ENCODE measurements at regions not wholly inside any gene's neighbourhood (a gene's known extent, or its start where the extent isn't known, plus 50 kb on each side); places are given as distances from the start of the nearest gene placed in this dataset.

DNA sequence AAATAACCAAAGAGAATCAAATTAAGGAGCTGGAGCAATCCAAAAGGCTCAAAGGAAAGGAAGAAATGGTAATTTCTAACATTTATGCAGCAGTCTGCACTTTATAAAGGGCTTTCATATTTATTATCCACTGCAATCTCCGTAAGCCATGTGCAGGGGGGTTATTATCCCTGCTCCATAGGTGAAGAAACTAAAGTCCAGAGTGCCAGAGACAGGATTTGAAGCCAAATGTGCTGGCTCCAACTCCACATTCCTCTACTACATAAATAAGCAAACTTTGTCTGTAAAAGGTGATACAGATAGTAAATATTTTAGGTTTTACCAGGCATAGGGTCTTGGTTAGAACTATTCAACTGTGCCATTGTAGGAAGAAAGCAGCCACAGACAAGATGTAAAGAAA is 221.4 kb downstream of the MINAR1 start:
- Histone ChIP-seq H3K36me3 (ENCODE audit: control insufficient read depth in 4 of 4, insufficient read depth in 4 of 4, low read length in 3 of 4) (no peaks in the 10 kb centered on the region), H3K27ac (ENCODE audit: insufficient read depth in 1 of 2, low read depth in 1 of 2, low read length in 2 of 2, poor library complexity in 1 of 2, severe bottlenecking in 2 of 2) (no peak overlapping the region), H3K4me3 (ENCODE audit: control insufficient read depth in 1 of 7, extremely low read depth in 1 of 7, insufficient read depth in 4 of 7, low read depth in 2 of 7, low read length in 6 of 7) (no peak overlapping the region), H3K27me3 (replicated peaks in 2 of 5; ENCODE audit: control insufficient read depth in 4 of 5, insufficient read depth in 5 of 5, low read length in 4 of 5) (peaks cover 0 to 4% (median 0%) of the 10 kb centered on the region in 5 experiments), H3K4me1 (ENCODE audit: control extremely low read depth in 1 of 4, control insufficient read depth in 4 of 4, insufficient read depth in 4 of 4, low read length in 3 of 4) (no peaks in the 10 kb centered on the region), H3K9me3 (ENCODE audit: control extremely low read depth in 1 of 5, control insufficient read depth in 4 of 5, insufficient read depth in 2 of 5, low read depth in 1 of 5, low read length in 4 of 5) (peaks cover 0 to 3% (median 0%) of the 10 kb centered on the region in 5 experiments)
- WGBS (ENCODE audit: insufficient coverage), result no CpG with 5 or more reads among the region's 1 CpG
- ChIA-PET CTCF (interaction anchor here (1.0 kb wide), 1 partner anchor 9 kb away, joined by 3 read pairs; no protein-coding TSS in a partner anchor), POLR2A (no interaction called here)
- no peak for DNase-seq

DNA sequence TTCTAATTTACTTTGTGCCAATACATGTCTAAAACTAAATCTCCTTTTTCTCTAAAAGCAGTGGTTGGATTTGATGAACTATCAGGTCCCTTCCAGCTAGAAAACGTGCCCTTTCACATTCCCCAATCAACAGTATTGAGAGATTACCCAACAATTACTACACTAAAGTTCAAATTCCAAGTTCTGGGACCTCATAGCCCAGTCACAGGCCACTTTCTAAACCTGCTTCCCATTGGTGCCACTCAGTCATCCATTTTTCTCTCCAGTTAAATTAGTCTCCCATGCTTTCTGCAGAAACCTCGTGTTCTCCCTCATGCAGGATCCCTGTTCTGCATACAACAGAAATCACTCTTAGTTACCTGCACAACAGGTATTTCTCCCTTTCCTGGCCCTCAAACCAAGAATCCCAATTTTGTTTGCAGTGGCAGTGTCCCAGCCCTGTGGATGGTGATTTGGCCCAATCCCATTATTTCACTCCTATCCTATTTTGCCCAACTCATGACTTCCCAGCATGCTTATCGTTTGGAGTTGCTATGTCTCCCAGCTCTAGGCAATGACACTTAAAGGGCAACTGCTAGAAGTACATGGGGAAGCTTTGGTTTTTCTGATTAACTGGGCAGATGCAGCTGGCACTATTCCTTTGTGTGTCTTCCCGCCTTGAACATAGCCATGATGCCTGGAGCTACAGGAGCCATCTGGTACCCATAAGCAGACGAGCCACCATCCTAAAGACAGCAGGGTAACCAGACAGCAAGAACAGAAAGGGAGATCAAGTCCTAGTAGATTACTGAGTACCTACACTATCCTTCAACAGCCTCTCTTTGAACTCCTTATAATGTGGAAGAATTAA is 224.2 kb downstream of the MINAR1 start:
- no peaks in the 10 kb centered on the region for H3K9me3 ChIP-seq (ENCODE audit: control extremely low read depth in 1 of 5, control insufficient read depth in 4 of 5, insufficient read depth in 2 of 5, low read depth in 1 of 5, low read length in 4 of 5)
- no peak for DNase-seq
- peaks cover 0 to 5% (median 0%) of the 10 kb centered on the region in 5 experiments for H3K27me3 ChIP-seq (replicated peaks in 2 of 5; ENCODE audit: control insufficient read depth in 4 of 5, insufficient read depth in 5 of 5, low read length in 4 of 5)
- no peaks in the 10 kb centered on the region for H3K4me1 ChIP-seq (ENCODE audit: control extremely low read depth in 1 of 4, control insufficient read depth in 4 of 4, insufficient read depth in 4 of 4, low read length in 3 of 4)
- ChIA-PET POLR2A (no interaction called here), CTCF (no interaction called here)
- no peak overlapping the region for H3K27ac ChIP-seq (ENCODE audit: insufficient read depth in 1 of 2, low read depth in 1 of 2, low read length in 2 of 2, poor library complexity in 1 of 2, severe bottlenecking in 2 of 2)
- no peaks in the 10 kb centered on the region for H3K36me3 ChIP-seq (ENCODE audit: control insufficient read depth in 4 of 4, insufficient read depth in 4 of 4, low read length in 3 of 4)
- H3K4me3 ChIP-seq (ENCODE audit: control insufficient read depth in 1 of 7, extremely low read depth in 1 of 7, insufficient read depth in 4 of 7, low read depth in 2 of 7, low read length in 6 of 7), result no peak overlapping the region
- WGBS (ENCODE audit: insufficient coverage), result 95% methylated on average over 5 of the region's 5 CpGs

- POLR2A ChIA-PET, result no interaction called here
- 91% methylated on average over 2 of the region's 2 CpGs for WGBS (ENCODE audit: insufficient coverage)
- CTCF ChIA-PET, result no interaction called here
- Histone ChIP-seq H3K4me1 (ENCODE audit: control extremely low read depth in 1 of 4, control insufficient read depth in 4 of 4, insufficient read depth in 4 of 4, low read length in 3 of 4) (no peaks in the 10 kb centered on the region), H3K36me3 (ENCODE audit: control insufficient read depth in 4 of 4, insufficient read depth in 4 of 4, low read length in 3 of 4) (no peaks in the 10 kb centered on the region), H3K9me3 (ENCODE audit: control extremely low read depth in 1 of 5, control insufficient read depth in 4 of 5, insufficient read depth in 2 of 5, low read depth in 1 of 5, low read length in 4 of 5) (no peaks in the 10 kb centered on the region), H3K4me3 (ENCODE audit: control insufficient read depth in 1 of 7, extremely low read depth in 1 of 7, insufficient read depth in 4 of 7, low read depth in 2 of 7, low read length in 6 of 7) (no peak overlapping the region), H3K27me3 (replicated peaks in 2 of 5; ENCODE audit: control insufficient read depth in 4 of 5, insufficient read depth in 5 of 5, low read length in 4 of 5) (peaks cover 0 to 10% (median 0%) of the 10 kb centered on the region in 5 experiments), H3K27ac (ENCODE audit: insufficient read depth in 1 of 2, low read depth in 1 of 2, low read length in 2 of 2, poor library complexity in 1 of 2, severe bottlenecking in 2 of 2) (no peak overlapping the region)
- no peak for DNase-seq
Observed at GRCh38 chr15:79657722-79658121, 225.6 kb downstream of the MINAR1 start.

GRCh38 chr15:79659691-79660090 is 227.6 kb downstream of the MINAR1 start:
- CTCF ChIA-PET, result no interaction called here
- Histone ChIP-seq H3K27me3 (replicated peaks in 2 of 5; ENCODE audit: control insufficient read depth in 4 of 5, insufficient read depth in 5 of 5, low read length in 4 of 5) (peaks cover 0 to 6% (median 0%) of the 10 kb centered on the region in 5 experiments), H3K4me1 (ENCODE audit: control extremely low read depth in 1 of 4, control insufficient read depth in 4 of 4, insufficient read depth in 4 of 4, low read length in 3 of 4) (no peaks in the 10 kb centered on the region), H3K4me3 (ENCODE audit: control insufficient read depth in 1 of 7, extremely low read depth in 1 of 7, insufficient read depth in 4 of 7, low read depth in 2 of 7, low read length in 6 of 7) (no peak overlapping the region), H3K9me3 (ENCODE audit: control extremely low read depth in 1 of 5, control insufficient read depth in 4 of 5, insufficient read depth in 2 of 5, low read depth in 1 of 5, low read length in 4 of 5) (no peaks in the 10 kb centered on the region), H3K27ac (ENCODE audit: insufficient read depth in 1 of 2, low read depth in 1 of 2, low read length in 2 of 2, poor library complexity in 1 of 2, severe bottlenecking in 2 of 2) (no peak overlapping the region), H3K36me3 (ENCODE audit: control insufficient read depth in 4 of 4, insufficient read depth in 4 of 4, low read length in 3 of 4) (no peaks in the 10 kb centered on the region)
- POLR2A ChIA-PET, result no interaction called here
- 70% methylated on average over 2 of the region's 2 CpGs for WGBS (ENCODE audit: insufficient coverage)
- DNase-seq, result no peak

- no peaks in the 10 kb centered on the region for H3K4me1 ChIP-seq (ENCODE audit: control extremely low read depth in 1 of 4, control insufficient read depth in 4 of 4, insufficient read depth in 4 of 4, low read length in 3 of 4)
- H3K36me3 ChIP-seq (ENCODE audit: control insufficient read depth in 4 of 4, insufficient read depth in 4 of 4, low read length in 3 of 4), result no peaks in the 10 kb centered on the region
- ChIA-PET CTCF (no interaction called here), POLR2A (no interaction called here)
- DNase-seq, result no peak
- no peak overlapping the region for H3K27ac ChIP-seq (ENCODE audit: insufficient read depth in 1 of 2, low read depth in 1 of 2, low read length in 2 of 2, poor library complexity in 1 of 2, severe bottlenecking in 2 of 2)
- H3K9me3 ChIP-seq (ENCODE audit: control extremely low read depth in 1 of 5, control insufficient read depth in 4 of 5, insufficient read depth in 2 of 5, low read depth in 1 of 5, low read length in 4 of 5), result no peaks in the 10 kb centered on the region
- H3K27me3 ChIP-seq (replicated peaks in 2 of 5; ENCODE audit: control insufficient read depth in 4 of 5, insufficient read depth in 5 of 5, low read length in 4 of 5), result peaks cover 0 to 8% (median 0%) of the 10 kb centered on the region in 5 experiments
- 100% methylated on average over 1 of the region's 1 CpG for WGBS (ENCODE audit: insufficient coverage)
- no peak overlapping the region for H3K4me3 ChIP-seq (ENCODE audit: control insufficient read depth in 1 of 7, extremely low read depth in 1 of 7, insufficient read depth in 4 of 7, low read depth in 2 of 7, low read length in 6 of 7)
Observed at GRCh38 chr15:79661411-79661810, 229.3 kb downstream of the MINAR1 start.

DNA sequence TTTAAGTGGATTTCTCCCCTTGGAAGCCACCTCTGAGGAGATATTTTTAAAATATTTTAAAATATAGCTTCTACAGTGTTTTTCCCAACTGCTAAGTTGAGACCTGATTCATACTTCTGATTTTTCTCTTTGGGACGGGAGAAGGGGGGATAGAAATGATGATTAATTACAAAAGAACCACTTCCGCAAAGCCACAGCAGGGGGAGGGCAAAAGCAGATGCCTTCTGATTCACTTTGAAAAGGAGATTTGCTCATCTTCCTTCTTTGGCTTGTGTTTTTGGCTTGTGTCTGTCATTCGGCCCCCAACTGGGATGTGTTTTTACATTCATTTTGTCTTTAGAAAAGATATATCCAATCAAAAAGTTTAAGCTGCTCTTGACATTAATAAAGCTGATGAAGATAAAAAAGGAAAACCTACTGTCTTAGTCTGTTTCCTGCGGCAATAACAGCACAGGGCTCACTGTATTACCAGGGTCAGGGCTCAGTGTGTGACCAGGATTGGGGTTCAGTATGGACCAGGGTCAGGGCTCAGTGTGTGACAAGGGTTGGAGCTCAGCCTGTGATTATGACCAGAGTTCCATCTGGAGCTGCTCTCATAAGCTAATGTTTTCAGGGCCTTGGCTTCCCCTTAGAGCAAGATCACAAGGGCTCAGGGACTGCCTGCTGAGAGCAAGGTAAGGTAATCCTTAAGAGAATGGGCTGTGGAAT is 223.2 kb downstream of the MTHFS start:
- H3K4me3 ChIP-seq (ENCODE audit: control insufficient read depth in 1 of 7, extremely low read depth in 1 of 7, insufficient read depth in 4 of 7, low read depth in 2 of 7, low read length in 6 of 7), result no peak overlapping the region
- peak; percentile 1 to 22 (median 17) for DNase-seq
- peaks cover 0 to 2% (median 0%) of the 10 kb centered on the region in 5 experiments for H3K9me3 ChIP-seq (ENCODE audit: control extremely low read depth in 1 of 5, control insufficient read depth in 4 of 5, insufficient read depth in 2 of 5, low read depth in 1 of 5, low read length in 4 of 5)
- CTCF ChIA-PET, result no interaction called here
- POLR2A ChIA-PET, result interaction anchor here (0.6 kb wide), 1 partner anchor 360 kb away, joined by 3 read pairs; no protein-coding TSS in a partner anchor
- no peaks in the 10 kb centered on the region for H3K36me3 ChIP-seq (ENCODE audit: control insufficient read depth in 4 of 4, insufficient read depth in 4 of 4, low read length in 3 of 4)
- 51% methylated on average over 2 of the region's 4 CpGs for WGBS (ENCODE audit: insufficient coverage)
- no peak overlapping the region for H3K27ac ChIP-seq (ENCODE audit: insufficient read depth in 1 of 2, low read depth in 1 of 2, low read length in 2 of 2, poor library complexity in 1 of 2, severe bottlenecking in 2 of 2)
- H3K4me1 ChIP-seq (ENCODE audit: control extremely low read depth in 1 of 4, control insufficient read depth in 4 of 4, insufficient read depth in 4 of 4, low read length in 3 of 4), result no peaks in the 10 kb centered on the region
- peaks cover 0 to 18% (median 12%) of the 10 kb centered on the region in 5 experiments for H3K27me3 ChIP-seq (replicated peaks in 2 of 5; ENCODE audit: control insufficient read depth in 4 of 5, insufficient read depth in 5 of 5, low read length in 4 of 5)

DNA sequence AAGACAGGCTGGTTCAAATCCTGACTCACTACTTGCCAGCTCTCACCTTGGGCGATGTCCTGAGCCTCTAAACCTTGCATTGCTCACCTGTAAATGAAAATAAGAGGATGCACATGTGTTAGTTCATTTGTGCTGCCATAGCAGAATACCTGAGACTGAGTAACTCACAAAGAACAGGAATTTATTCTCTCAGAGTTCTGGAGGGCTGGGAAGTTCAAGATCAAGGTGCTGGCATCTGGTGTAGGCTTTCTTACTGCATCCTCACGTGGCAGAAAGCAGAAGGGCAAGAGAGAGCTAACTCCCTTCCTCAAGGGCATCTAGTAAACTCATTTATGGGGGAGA is 222.7 kb downstream of the MTHFS start:
- peaks cover 0 to 18% (median 12%) of the 10 kb centered on the region in 5 experiments for H3K27me3 ChIP-seq (replicated peaks in 2 of 5; ENCODE audit: control insufficient read depth in 4 of 5, insufficient read depth in 5 of 5, low read length in 4 of 5)
- POLR2A ChIA-PET, result no interaction called here
- 67% methylated on average over 1 of the region's 2 CpGs for WGBS (ENCODE audit: insufficient coverage)
- no peaks in the 10 kb centered on the region for H3K4me1 ChIP-seq (ENCODE audit: control extremely low read depth in 1 of 4, control insufficient read depth in 4 of 4, insufficient read depth in 4 of 4, low read length in 3 of 4)
- H3K9me3 ChIP-seq (ENCODE audit: control extremely low read depth in 1 of 5, control insufficient read depth in 4 of 5, insufficient read depth in 2 of 5, low read depth in 1 of 5, low read length in 4 of 5), result peaks cover 0 to 2% (median 0%) of the 10 kb centered on the region in 5 experiments
- CTCF ChIA-PET, result no interaction called here
- no peak overlapping the region for H3K4me3 ChIP-seq (ENCODE audit: control insufficient read depth in 1 of 7, extremely low read depth in 1 of 7, insufficient read depth in 4 of 7, low read depth in 2 of 7, low read length in 6 of 7)
- H3K27ac ChIP-seq (ENCODE audit: insufficient read depth in 1 of 2, low read depth in 1 of 2, low read length in 2 of 2, poor library complexity in 1 of 2, severe bottlenecking in 2 of 2), result no peak overlapping the region
- H3K36me3 ChIP-seq (ENCODE audit: control insufficient read depth in 4 of 4, insufficient read depth in 4 of 4, low read length in 3 of 4), result no peaks in the 10 kb centered on the region
- DNase-seq, result no peak
